NB4 (cell line): ENCODE measurements at regions not wholly inside any gene's neighbourhood (a gene's known extent, or its start where the extent isn't known, plus 50 kb on each side); places are given as distances from the start of the nearest gene placed in this dataset.

ENCODE experiments used
- TF ChIP-seq, protein P1 (sequence below): IDR thresholded peaks from 2 replicates; pipeline ENCODE4 v1.6.1; 2011; ENCODE audit warnings: low read depth, low read length
- TF ChIP-seq, protein P2 (sequence below): IDR thresholded peaks from one replicate; pipeline ENCODE4 v1.5.1; 2012; ENCODE audit warnings: low read depth, low read length

DNA sequence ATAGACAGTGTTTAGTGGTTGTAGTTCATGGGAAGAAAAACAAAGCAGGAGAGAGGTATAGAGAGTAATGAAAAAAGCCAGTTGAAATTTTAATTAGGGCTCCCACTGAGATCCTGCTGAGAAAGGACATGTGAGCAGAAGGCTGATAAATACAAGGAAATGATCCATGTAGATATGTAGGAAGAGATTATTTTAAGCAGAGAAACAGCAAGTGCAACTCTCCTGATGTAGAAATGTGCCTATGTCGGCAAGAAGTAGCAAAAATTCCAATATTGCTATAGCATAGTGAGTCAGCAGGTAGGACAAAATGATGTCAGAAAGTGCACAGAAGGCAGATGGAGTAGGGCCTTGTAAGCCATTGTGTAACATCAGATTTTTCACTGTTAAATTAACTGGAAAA lies 1027.3 kb downstream of the PCDH18 start:
- TF ChIP-seq, protein P1, sequence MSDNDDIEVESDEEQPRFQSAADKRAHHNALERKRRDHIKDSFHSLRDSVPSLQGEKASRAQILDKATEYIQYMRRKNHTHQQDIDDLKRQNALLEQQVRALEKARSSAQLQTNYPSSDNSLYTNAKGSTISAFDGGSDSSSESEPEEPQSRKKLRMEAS: no peak
- TF ChIP-seq, protein P2, sequence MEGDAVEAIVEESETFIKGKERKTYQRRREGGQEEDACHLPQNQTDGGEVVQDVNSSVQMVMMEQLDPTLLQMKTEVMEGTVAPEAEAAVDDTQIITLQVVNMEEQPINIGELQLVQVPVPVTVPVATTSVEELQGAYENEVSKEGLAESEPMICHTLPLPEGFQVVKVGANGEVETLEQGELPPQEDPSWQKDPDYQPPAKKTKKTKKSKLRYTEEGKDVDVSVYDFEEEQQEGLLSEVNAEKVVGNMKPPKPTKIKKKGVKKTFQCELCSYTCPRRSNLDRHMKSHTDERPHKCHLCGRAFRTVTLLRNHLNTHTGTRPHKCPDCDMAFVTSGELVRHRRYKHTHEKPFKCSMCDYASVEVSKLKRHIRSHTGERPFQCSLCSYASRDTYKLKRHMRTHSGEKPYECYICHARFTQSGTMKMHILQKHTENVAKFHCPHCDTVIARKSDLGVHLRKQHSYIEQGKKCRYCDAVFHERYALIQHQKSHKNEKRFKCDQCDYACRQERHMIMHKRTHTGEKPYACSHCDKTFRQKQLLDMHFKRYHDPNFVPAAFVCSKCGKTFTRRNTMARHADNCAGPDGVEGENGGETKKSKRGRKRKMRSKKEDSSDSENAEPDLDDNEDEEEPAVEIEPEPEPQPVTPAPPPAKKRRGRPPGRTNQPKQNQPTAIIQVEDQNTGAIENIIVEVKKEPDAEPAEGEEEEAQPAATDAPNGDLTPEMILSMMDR: no peak
